Caco-2 (cell line): ENCODE measurements at regions not wholly inside any gene's neighbourhood (a gene's known extent, or its start where the extent isn't known, plus 50 kb on each side); places are given as distances from the start of the nearest gene placed in this dataset.

ENCODE experiments used
- BruUV-seq: library from RNA; stranded (reverse); fragments of 400-500 nt; replicated peaks from 2 replicates; lab custom pipeline; 2021; lab: Mats Ljungman, UMichigan
- CTCF ChIA-PET: fragments of 300-600 bp; sonication (Branson Sonifier 250); formaldehyde crosslinking; loops from one replicate; lab custom pipeline; 2022; ENCODE audit warnings: antibody characterized with exemption; lab: Charles Lee
- POLR2A ChIA-PET: fragments of 300-600 bp; sonication (Branson Sonifier 250); formaldehyde crosslinking; loops from one replicate; lab custom pipeline; 2022; ENCODE audit warnings: antibody characterized with exemption; lab: Charles Lee
- DNase-seq, 2 experiments: peaks; one replicate each; pipeline versions ENCODE4 v3.0.0 to v3.0.0-alpha.2; 2020 to 2022
- H3K27me3 ChIP-seq: replicated peaks from 2 replicates; pipeline ENCODE4 v1.6.0; 2011; ENCODE audit warnings: low read length; ENCODE audit not compliant: control insufficient read depth, insufficient read depth
- H3K36me3 ChIP-seq: 2 replicates; pipeline ENCODE4 v1.5.1; 2011; ENCODE audit warnings: low read length; ENCODE audit not compliant: control insufficient read depth, insufficient read depth
- H3K4me1 ChIP-seq: fragments of 250-450 bp; sonication (Bioruptor Pico); 2 replicates; pipeline ENCODE4 v1.5.1; 2020; ENCODE audit warnings: mild to moderate bottlenecking
- H3K4me3 ChIP-seq: 2 replicates; pipeline ENCODE4 v1.5.1; 2011; ENCODE audit warnings: low read depth, mild to moderate bottlenecking, control low read depth, low read length
- H3K9me3 ChIP-seq: fragments of 250-450 bp; sonication (Bioruptor Pico); 2 replicates; pipeline ENCODE4 v1.5.1; 2020; ENCODE audit warnings: mild to moderate bottlenecking, moderate library complexity
- H3K27ac Mint-ChIP-seq: one replicate; pipeline ENCODE4 v1.8.0; 2022; ENCODE audit warnings: mixed read lengths; ENCODE audit not compliant: unreplicated experiment
- H3K27me3 Mint-ChIP-seq: one replicate; pipeline ENCODE4 v1.8.0; 2022; ENCODE audit warnings: mixed read lengths; ENCODE audit not compliant: insufficient read depth, unreplicated experiment
- H3K36me3 Mint-ChIP-seq: one replicate; pipeline ENCODE4 v1.8.0; 2022; ENCODE audit warnings: mild to moderate bottlenecking, mixed read lengths; ENCODE audit not compliant: insufficient read depth, unreplicated experiment
- H3K4me1 Mint-ChIP-seq: one replicate; pipeline ENCODE4 v1.8.0; 2022; ENCODE audit warnings: low read depth, mixed read lengths; ENCODE audit not compliant: unreplicated experiment
- H3K4me3 Mint-ChIP-seq: one replicate; pipeline ENCODE4 v1.8.0; 2022; ENCODE audit warnings: mild to moderate bottlenecking, moderate library complexity, mixed read lengths; ENCODE audit not compliant: unreplicated experiment
- H3K9me3 Mint-ChIP-seq: one replicate; pipeline ENCODE4 v1.8.0; 2022; ENCODE audit warnings: mixed read lengths; ENCODE audit not compliant: unreplicated experiment
- CTCF ChIP-seq, 2 experiments: fragments of 200-600 bp in 1 of 2; IDR thresholded peaks; 1 replicate in 1 of 2; 2 replicates in 1 of 2; pipeline versions ENCODE4 v1.5.1 to v1.8.0; 2011 to 2022; ENCODE audit warnings: antibody characterized with exemption in 1 of 2, control low read depth in 1 of 2, inconsistent platforms in 1 of 2, low read depth in 1 of 2, low read length in 1 of 2, mild to moderate bottlenecking in 1 of 2, moderate library complexity in 1 of 2; ENCODE audit not compliant: insufficient read depth in 1 of 2, severe bottlenecking in 1 of 2, unreplicated experiment in 1 of 2
- intact Hi-C: fragments of 100-400 bp; cut with micrococcal nuclease; formaldehyde crosslinking; loops from one replicate; pipeline ENCODE4 v1.10.0; 2022; ENCODE audit not compliant: unreplicated experiment

DNA sequence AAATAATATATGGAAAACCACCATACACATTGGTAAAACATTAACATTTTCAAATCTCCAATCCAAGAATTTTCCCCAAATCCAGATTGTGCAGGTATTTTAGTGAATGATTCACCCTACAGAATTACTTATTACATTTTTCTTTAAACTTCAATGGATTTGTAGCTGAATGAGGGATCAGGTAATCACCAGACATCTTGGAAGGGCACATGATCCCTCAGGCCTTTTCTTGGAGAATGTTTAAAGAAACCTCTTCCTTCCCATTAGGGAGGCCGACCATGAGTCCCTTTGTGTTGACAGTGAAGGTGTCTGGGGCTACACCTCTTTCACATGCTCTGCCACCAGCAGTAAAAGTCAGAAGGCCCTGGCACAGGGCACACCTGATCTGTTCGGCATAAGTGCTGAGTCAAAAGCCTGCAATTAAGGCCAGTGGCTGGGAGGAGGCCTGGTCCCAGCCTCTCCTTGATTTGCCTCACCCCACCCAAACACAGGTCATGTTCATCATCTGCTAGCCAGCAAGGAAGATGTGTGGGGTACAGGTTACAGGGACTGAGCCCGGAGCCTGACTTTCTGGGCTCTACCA is 207.7 kb downstream of the SNX10 start:
- no peaks in the 10 kb centered on the region for H3K4me1 Mint-ChIP-seq
- TF ChIP-seq CTCF (IDR thresholded peaks at IDR 0.05; ENCODE audit: insufficient read depth in 1 of 2, low read depth in 1 of 2, low read length in 1 of 2, severe bottlenecking in 1 of 2, unreplicated experiment in 1 of 2), result no peak
- CTCF ChIA-PET, result interaction anchor here (2.1 kb wide), 1 partner anchor 130 kb away, joined by 8 read pairs; no protein-coding TSS in a partner anchor

DNA sequence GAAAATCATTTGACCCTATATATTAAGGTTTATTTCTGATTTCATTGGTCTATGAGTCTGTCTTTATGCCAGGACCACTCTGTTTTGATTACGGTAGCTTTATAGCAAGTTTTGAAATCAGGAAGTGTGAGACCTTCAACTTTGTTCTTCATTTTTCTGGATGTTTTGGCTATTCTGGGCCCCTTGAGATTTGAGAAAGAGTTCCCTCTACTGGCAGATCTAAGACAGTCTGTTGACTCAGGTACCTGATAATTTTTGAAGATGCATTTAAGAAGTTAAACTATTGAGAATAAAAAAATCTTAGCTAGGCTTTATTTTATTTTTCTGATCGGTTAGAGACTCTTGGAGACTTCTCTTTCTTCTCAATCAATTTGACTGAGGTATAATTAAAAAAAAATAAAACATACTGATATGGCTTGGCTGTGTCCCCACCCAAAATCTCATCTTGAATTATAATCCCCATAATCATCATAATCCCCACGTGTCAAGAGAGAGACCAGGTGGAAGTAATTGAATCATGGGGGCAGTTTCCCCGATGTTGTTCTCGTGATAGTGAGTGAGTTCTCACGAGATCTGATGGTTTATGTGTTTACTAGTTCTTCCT is 209.2 kb downstream of the SNX10 start:
- H3K9me3 Mint-ChIP-seq, result no peaks in the 10 kb centered on the region
- H3K27ac Mint-ChIP-seq, result no peak overlapping the region
- peak in 1 of 2 experiments; percentile 13 for DNase-seq
- Histone ChIP-seq H3K27me3 (no peaks in the 10 kb centered on the region; the same call in 1 of the 2 replicates), H3K4me1 (no peaks in the 10 kb centered on the region), H3K4me3 (no peak overlapping the region), H3K9me3 (no peaks in the 10 kb centered on the region), H3K36me3 (no peaks in the 10 kb centered on the region)
- BruUV-seq, result no TSS peak
- no peak overlapping the region for H3K4me3 Mint-ChIP-seq
- CTCF ChIA-PET, result interaction anchor here (1.2 kb wide), 2 partner anchors 9 to 131 kb away, joined by 3 to 11 read pairs; no protein-coding TSS in a partner anchor
- H3K27me3 Mint-ChIP-seq, result peaks cover 14% of the 10 kb centered on the region
- peak; percentile 61 to 65 for TF ChIP-seq CTCF (IDR thresholded peaks at IDR 0.05; ENCODE audit: insufficient read depth in 1 of 2, low read depth in 1 of 2, low read length in 1 of 2, severe bottlenecking in 1 of 2, unreplicated experiment in 1 of 2)
- POLR2A ChIA-PET, result no interaction called here
- intact Hi-C loops, result loop anchor here (1.0 to 5.0 kb wide), 5 partner anchors 104 to 609 kb away; no protein-coding TSS in a partner anchor
- H3K4me1 Mint-ChIP-seq, result no peaks in the 10 kb centered on the region
- H3K36me3 Mint-ChIP-seq, result no peaks in the 10 kb centered on the region

More for the DNA sequence above, 207.7 kb downstream of the SNX10 start:
- no peak overlapping the region for H3K4me3 ChIP-seq
- Mint-ChIP-seq H3K27ac (no peak overlapping the region), H3K27me3 (peaks cover 15% of the 10 kb centered on the region), H3K9me3 (no peaks in the 10 kb centered on the region), H3K4me3 (no peak overlapping the region), H3K36me3 (no peaks in the 10 kb centered on the region)
- H3K27me3 ChIP-seq, result no peaks in the 10 kb centered on the region; the same call in 1 of the 2 replicates
- no peak for DNase-seq
- H3K4me1 ChIP-seq, result no peaks in the 10 kb centered on the region
- H3K9me3 ChIP-seq, result no peaks in the 10 kb centered on the region
- no TSS peak for BruUV-seq
- POLR2A ChIA-PET, result no interaction called here
- intact Hi-C loops, result no loop called here
- H3K36me3 ChIP-seq, result no peaks in the 10 kb centered on the region

DNA sequence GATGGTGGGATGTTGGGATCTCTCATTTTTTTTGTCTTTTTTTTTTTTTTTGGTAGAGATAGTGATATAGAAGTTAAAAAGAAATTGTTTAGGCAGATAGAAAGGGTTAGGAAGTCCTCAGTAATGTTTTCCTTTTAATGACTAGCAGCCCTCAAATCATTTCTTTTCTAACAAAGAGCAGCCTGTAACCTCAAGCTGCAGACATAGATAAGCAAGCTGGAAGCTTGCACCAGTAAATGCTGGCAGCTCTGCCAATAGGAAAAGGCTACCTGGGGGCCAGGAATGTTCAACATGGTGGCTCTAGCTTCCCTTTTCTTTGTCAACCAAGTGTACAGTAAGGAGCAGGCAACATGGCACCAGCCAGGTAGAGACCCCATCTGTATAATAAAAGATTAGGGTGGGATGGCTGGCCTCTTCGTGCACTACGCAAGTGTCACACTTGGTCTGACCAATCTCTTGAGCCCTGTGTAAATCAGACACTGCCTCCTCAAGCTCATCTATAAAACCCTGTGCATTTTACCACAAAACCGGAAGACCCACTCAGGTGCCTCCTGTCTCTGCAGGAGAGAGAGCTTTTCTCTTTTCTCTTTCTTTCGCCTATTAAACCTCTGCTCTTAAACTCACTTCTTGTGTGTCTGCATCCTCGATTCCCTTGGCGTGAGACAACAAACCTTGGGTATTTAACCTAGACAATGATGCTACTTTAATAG is 212.9 kb downstream of the SNX10 start:
- no TSS peak for BruUV-seq
- Mint-ChIP-seq H3K36me3 (no peaks in the 10 kb centered on the region), H3K27me3 (peaks cover 16% of the 10 kb centered on the region), H3K27ac (no peak overlapping the region), H3K9me3 (no peaks in the 10 kb centered on the region), H3K4me3 (no peak overlapping the region), H3K4me1 (no peaks in the 10 kb centered on the region)
- ChIA-PET POLR2A (no interaction called here), CTCF (interaction anchor here (1.5 to 1.9 kb wide), 2 partner anchors 134 to 136 kb away, joined by 5 to 7 read pairs; no protein-coding TSS in a partner anchor)
- no peak for DNase-seq
- Histone ChIP-seq H3K27me3 (no peaks in the 10 kb centered on the region), H3K4me1 (no peaks in the 10 kb centered on the region), H3K36me3 (no peaks in the 10 kb centered on the region), H3K9me3 (no peaks in the 10 kb centered on the region), H3K4me3 (no peak overlapping the region)
- intact Hi-C loops, result loop anchor here (5.0 kb wide), 2 partner anchors 107 to 612 kb away; no protein-coding TSS in a partner anchor
- no peak for TF ChIP-seq CTCF (IDR thresholded peaks at IDR 0.05; ENCODE audit: insufficient read depth in 1 of 2, low read depth in 1 of 2, low read length in 1 of 2, severe bottlenecking in 1 of 2, unreplicated experiment in 1 of 2)
